RCC 7860 (cell line): ENCODE measurements at regions not wholly inside any gene's neighbourhood (a gene's known extent, or its start where the extent isn't known, plus 50 kb on each side); places are given as distances from the start of the nearest gene placed in this dataset.
"Not testable (repeated sequence)": the region's sequence is repeated elsewhere in the genome, so short reads cannot be mapped to it uniquely, and the experiment has no call there.

Source experiments
- DNase-seq: peaks from one replicate; pipeline ENCODE4 v3.0.0-alpha.2; 2015; ENCODE audit warnings: low spot score
- FAIRE-seq: peaks from 2 replicates; lab custom pipeline; 2012; peaks lifted over from hg19 to GRCh38; lab: Jason Lieb, UNC

GRCh38 chr2:207354462-207354861 lies 175.3 kb upstream of the CREB1 start:
- FAIRE-seq, result no peak
- no peak for DNase-seq

DNA sequence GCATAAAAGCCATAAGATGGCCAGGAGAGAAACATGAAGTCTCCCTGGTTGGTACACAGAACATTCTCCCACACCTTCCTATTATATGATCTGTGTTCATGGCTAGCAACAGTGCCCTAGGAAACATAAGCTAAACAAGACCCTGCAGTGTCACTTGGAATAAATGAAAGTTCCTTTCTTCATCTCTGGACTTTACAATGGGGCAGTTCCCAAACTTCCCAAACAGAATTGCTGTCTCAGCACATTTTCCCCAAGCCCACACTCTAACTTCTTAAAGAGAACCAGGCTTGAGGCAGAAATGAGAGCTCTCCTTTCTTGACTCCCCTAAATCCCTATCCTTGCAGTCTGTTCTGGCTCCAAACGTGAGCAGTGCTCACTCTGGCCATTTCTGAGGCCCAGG lies 173.2 kb upstream of the CREB1 start:
- FAIRE-seq, result no peak
- DNase-seq, result no peak

DNA sequence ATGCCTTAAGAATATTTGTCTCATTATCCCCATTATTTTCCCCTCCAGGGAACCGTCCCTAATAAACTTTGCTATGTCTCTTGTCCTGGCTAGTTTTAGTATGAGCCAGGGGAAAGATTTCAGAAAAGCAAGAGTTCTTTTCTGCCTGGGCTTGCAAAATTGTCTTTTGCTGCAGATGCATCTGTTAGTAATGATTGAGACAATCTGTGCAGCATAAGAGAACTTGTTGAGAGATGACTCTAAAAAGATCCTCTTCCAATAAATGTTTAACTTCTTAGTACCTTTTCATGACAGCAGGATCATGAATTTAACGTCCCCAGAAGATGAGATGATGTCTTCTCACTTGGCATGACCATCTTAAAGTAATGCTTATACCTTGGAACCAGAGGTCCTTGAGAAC lies 172.5 kb upstream of the CREB1 start:
- FAIRE-seq, result no peak

DNA sequence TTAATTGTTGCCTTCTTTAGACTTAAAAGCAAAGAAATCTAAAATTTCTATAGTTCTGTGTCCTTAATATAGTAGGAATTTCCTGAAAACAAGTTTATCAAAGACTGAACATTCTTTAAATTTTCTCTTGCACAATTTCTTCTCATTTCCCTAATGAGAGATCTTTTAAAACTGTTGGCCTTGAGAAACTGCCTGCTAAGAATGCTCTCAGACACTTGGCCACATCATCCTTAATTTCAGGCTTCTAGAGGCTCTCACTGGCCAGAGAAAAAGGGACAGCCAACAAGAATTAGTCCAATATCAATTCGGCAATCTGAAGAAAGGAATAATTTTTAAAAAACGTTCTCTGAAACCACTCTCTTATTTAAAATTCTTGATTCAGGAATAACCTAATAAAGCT lies 167.0 kb upstream of the CREB1 start:
- no peak for FAIRE-seq
- no peak for DNase-seq

More for the DNA sequence above, 172.5 kb upstream of the CREB1 start:
- no peak for DNase-seq

DNA sequence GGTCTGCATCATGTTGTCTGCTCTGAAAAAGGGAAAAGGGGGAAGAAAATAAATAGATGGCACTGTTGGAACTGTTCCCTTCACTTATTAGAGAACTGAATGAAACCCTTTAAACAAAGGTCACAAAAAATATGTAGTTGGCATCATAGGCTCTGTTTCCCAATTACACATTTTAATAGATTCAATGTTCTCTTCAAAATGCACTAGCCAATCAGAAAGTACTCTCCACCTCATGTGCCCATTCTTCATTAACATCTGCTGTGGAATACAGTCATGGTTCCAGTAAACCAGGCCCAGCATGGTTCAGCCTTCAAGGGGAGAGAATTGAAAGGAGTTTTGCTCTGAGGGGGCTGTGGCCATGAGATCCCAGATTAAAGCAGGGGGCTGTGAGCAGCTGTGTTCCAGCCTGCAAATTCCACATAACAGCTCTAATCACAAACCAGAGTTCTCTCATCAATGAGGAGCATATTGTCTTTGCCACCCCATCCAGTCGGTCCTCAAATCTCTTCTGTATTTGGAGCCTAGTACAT lies 165.9 kb upstream of the CREB1 start:
- DNase-seq, result no peak
- FAIRE-seq, result no peak

GRCh38 chr2:207370646-207371045 lies 159.1 kb upstream of the CREB1 start:
- no peak for DNase-seq
- no peak for FAIRE-seq

DNA sequence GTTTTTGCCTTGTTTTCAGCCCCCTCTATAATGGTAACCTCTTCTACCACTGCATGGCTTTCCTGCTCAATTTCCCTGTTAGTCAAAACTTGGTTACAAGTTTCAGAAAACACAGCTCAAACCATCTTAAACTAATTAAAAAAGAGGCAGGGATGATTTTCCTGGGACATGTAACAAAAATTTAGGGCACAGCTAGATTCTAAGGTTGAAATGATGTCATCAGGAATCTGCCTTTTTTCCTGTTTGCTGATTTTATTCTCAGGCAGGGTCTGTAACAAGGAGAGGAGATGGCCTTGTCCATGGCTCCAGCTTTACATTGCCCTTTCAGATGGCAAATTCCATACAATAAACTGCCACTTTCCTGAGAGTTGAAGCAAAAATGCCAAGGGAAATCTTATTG lies 157.9 kb upstream of the CREB1 start:
- DNase-seq (no peak), FAIRE-seq (no peak)

- FAIRE-seq (no peak), DNase-seq (no peak)
Observed at GRCh38 chr2:207372483-207372882, 157.3 kb upstream of the CREB1 start.

- DNase-seq (no peak), FAIRE-seq (no peak)
Observed at GRCh38 chr2:207375207-207375875, 154.4 kb upstream of the CREB1 start.

DNA sequence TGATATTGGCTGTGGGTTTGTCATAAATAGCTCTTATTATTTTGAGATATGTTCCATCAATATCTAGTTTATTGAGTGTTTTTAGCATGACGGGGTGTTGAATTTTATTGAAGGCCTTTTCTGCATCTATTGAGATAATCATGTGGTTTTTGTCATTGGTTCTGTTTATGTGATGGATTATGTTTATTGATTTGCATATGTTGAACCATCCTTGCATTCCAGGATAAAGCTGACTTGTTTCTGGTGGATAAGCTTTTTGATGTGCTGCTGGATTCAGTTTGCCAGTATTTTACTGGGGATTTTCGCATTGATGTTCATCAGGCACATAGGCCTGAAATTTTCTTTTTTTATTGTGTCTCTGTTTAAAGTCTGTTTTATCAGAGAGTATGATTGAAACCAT lies 151.1 kb upstream of the CREB1 start:
- FAIRE-seq, DNase-seq: not testable (repeated sequence)

GRCh38 chr2:207385076-207385475 lies 144.7 kb upstream of the CREB1 start:
- DNase-seq (no peak), FAIRE-seq (no peak)

DNA sequence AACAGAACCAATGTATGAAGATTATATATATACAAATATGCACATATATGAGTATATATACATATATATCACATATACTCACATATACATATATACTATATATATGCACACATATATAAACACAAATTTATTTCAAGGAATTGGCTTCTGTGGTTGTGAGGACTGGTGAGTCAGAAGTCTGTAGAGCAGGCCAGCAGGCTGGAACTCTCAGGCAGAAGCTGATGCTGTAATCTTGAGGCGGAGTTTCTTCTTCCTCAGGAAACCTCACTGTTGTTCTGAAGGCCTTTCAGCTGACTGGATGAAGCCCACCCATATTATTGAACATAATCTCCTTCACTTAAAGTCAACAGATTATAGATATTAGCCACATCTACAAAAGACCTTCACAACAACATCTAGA lies 143.9 kb upstream of the CREB1 start:
- DNase-seq (peak; percentile 34), FAIRE-seq (peak; percentile 74)

GRCh38 chr2:207387001-207387571 lies 142.7 kb upstream of the CREB1 start:
- DNase-seq (no peak), FAIRE-seq (no peak)

DNA sequence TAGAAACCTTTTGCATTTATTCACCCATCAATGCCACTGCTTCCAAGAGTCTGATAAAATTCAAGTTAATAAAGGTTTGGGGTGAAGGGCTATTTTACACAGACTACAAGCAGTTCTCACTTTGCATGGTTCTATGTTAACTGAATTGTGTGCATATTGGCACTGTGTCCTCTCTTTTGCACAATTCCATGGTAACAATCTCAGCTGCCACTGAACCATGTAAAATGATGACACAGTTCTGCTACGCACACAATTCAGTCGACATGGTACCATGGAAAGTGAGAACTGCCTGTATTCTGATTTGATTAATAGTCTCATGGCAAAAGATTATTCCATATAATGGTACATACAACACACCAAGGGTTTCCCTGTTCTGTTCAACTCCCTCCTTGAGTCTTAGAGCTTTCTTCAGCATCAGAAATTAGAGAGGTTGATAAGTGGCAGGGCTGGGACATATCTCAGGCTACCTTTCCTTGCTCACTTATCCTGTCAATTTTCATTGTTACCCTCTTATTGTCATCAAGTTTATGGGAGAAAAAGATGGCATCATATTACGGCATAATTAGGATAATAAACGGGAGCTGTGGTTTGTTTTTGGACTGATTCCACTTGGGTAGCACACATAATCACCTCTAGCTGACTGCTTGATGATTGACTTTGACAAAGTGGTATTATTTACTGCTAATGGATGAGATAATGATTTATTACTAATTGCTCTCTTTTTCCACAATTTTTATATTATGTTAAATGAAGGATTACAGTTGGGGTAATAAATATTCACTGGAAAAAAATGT lies 139.3 kb upstream of the CREB1 start:
- DNase-seq (no peak), FAIRE-seq (no peak)

DNA sequence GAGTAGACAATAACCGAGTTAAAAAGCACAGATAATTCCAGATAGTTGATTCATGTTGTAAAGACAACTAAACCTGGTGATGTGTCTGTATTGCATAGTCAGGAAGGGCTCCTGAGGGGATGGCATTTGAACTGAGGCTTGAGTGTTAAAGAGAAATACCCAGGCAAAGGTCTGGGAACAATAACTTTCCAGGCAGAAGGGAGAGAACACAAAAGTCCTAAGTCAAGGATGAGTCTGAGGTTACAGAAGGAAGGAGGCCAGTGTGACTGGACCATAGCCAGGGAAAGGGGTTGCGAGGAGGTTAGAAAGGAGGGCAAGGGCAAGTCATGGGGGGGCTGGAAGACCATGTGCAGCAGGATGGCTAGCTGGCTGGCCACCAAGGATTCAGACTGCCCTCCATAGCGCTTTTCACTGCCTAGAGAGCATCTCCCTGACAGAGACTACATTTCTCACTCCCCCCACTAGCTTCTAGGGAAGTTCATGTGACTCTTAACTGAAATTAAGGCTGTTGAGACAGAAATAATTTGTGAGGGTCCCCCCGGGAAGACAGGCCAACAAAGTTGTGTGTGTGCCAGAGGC lies 135.5 kb upstream of the CREB1 start:
- FAIRE-seq, result peak; percentile 22
- peak; percentile 65 for DNase-seq

- FAIRE-seq, result peak; percentile 100
- DNase-seq, result peak; percentile 100
Observed at GRCh38 chr2:207394812-207395534, 134.8 kb upstream of the CREB1 start.

DNA sequence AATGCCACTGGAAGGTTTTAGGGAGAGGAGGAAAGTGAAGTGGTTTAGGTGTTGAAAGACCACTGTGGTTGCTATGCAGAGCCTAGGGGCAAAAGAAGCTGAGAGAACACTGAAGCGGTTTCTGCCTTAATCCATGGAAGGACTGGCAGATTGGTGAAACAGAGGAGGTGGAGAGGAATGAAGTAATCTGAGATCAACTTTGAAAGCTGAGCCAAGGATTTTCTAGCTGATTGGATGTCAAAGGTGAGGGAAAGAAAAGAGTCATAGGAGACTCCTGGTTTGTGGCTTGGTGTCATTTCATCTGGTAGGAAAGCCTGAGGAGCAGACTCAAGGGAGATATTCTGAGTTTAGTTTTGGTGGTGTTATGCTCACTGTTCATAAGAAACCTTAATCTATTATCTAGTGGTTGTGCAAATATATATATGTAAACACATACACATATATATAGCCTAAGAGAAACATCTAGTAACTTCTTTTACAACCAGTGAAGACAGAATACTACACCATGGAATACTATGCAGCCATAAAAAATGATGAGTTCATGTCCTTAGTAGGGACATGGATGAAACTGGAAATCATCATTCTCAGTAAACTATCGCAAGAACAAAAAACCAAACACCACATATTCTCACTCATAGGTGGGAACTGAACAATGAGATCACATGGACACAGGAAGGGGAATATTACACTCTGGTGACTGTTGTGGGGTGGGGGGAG lies 134.1 kb upstream of the CREB1 start:
- DNase-seq (peak; percentile 70), FAIRE-seq (no peak)

DNA sequence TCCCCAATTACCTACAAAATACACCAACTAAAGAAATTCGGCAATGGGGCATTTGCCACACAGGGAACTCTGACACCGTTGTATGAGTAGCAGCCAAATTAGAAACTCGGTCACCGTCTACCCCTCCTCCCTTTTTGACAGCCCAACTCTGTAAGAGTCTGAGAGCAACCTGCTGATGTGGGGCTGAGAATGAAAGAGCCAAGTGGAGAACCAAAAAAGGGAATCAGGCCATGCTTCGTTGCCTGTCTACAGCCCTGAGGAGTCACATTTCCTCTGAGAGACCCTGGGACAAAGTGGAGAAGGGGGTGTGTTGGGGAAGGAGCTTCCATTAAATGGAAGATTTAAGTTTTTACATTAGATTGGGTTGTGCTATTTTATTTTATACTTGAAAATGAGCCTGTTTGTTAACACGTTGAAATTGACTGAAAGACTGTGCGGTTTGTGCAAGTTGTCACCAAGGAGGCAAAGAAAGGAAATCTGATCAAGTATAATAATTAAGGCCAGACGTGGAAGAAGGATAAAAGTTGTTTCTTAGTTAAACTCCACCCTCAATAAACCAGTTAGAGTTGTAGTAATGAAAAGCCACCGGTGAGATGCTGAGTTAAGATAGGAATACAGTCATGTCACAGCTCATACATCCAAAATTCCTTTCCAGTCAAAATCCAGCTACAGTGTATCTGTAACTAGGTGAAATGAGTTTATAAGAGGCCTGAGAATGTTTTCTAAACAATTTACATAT lies 131.7 kb upstream of the CREB1 start:
- no peak for DNase-seq
- no peak for FAIRE-seq

- DNase-seq (no peak), FAIRE-seq (no peak)
Observed at GRCh38 chr2:207399301-207399700, 130.5 kb upstream of the CREB1 start.
